ENCODE measurements at regions not wholly inside any gene's neighbourhood (a gene's known extent, or its start where the extent isn't known, plus 50 kb on each side); places are given as distances from the start of the nearest gene placed in this dataset.
A peak's percentile ranks its signal among the peaks of the same experiment; 100 is the strongest.

DNA sequence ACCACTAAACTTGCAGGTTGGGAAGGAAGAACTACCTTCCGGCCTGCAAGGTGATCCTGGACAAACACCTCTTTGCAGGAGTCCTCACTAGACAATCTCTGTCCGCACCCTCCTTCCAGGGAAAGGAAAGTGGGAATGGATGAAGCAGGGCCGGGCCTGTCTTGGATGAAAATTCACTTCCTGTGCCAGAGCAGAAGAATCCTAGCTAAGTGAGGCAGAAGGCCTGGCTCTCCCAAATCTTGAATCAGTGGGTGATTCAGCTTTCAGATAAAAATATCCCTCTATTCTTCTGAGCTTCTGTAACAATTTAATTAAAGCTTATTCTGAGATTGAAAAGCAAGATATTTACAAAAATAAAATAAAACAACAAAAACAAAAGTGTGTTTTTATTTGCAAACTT is 281.9 kb upstream of the TLE4 start:
- no peak for DNase-seq

DNA sequence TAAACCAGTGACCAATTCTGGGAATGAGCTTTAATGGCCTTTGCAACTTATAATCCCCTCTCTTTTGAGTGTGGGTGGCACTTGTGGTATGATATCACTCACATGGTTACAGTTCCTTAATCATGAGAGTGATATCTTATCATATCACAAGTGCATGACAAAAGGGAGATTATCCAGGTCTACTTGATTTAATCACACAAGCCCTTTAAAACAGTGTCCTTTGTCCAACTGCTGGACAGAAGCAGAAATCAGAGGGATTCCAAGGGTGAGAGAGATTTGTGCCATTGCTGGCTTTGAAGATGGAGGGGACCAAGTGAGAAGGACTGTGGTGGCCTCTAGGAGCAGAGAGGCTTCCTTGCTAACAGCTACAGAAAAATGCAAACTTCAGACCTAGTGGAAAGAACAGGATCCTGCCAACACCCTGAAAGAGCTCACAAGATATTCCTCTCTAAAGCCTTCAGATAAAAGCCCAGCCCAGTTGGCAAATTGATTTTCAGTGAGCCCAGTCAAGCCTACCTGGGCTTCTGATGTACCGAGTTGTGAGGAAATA is 279.0 kb upstream of the TLE4 start:
- DNase-seq = no peak

DNA sequence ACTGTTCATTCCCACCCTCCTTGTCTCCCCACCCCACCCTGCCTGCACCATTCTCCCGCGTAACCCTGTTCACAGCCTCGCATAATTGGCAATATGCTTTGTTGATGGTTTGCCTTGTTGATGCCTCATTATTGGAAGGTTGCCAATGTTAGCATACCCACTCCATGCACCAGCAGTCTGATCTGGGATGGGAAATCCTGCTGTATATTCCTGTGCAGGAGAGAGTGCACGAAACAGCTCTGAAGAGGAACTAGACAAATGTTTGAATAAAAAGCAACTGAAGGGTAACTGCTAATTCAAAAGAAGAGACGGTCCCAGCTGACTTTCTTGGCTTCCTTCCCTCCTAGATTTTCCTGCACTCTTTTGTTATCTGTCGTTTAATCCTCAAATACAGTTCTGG is 271.7 kb upstream of the TLE4 start:
- no peak for DNase-seq

DNA sequence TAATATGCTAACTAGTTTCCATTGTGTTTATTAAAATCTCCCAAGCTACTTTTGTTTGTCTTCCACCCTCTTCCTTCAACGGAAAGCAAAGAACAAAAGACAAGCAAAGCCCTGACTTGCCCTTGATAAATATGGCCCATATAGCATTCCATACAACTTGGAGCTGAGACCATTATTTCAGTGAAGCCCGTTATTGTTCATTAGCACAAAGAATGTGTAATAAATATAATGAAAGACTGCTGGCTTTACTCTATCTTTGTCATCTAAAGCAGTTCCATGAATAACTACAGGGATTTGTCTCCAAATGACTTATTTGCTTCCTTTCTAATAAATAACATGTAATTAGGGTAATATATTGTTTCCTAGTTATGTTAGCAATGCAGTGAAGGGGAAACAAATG is 270.7 kb upstream of the TLE4 start:
- DNase-seq = no peak

DNA sequence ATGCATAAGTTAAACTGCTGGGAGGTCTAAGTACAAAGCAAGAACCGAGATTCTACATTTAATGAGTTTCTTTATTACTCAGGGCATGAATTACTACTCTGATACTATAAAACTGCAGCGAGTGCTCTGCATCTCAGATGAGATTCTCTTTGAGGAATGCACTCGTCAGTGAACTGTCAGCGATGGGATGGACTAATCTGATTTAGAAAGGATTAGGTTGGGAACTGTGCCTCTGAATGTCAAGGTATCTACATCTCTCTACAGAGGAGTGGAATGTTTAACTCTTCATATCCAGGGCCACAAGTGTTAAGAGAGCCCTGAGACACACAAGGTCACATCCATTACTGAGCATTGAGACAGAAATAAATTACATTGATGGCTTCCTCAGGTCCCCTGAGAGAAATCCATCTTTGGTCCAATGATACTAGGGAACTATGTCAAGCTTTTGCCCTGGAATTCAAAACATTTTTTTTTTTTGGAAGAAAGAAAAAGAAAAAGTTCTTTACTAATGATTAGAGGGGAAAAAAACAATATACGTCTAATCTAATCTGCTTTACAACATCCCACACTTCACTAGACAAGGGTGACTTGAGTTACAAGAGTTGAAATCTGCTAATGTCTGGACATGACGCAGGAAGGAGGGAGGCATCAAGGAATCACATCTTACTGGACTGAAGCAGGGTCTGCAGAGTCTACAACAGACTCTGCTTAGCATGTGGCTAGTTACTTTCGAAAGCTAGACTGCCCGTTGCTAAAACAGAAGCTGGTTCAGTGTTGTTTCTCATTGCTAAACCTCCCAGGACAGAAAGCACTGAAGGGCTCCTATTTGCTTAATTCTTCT is 270.0 kb upstream of the TLE4 start:
- no peak for DNase-seq

DNA sequence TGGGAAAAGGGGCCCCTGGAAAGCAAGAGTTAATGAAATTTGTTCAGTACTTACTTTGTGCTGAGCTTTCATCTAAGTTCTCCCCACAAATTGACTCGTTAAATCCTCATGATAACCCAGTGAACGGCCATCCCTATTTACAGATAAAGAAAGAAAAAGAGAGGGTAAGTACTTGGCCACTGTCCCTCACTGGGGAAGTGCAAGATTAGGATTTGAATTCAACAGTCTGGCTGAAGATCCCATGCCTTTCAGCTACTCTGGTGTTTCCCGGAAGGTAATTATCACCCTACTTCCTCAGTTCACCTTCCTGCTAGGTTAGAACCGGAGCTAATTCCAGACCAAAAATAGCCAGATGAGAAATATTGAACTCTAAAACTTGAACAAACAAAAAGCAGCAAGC is 269.2 kb upstream of the TLE4 start:
- DNase-seq = no peak

DNA sequence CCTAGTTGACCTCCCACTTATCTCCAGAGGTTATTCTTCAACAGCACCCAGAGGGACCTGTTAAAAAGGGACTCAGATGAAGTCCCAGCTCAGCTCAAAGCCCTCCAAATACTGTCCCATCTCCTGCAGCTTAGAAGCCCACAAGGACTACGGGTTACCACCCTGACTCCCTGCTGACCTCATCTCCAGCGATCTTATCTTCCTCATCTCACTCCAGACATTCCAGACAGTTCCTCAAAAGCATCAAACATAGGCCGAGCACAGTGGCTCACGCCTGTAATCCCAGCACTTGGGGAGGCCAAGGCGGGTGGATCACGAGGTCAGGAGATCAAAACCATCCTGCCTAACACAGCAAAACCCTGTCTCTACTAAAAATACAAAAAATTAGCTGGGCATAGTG is 263.8 kb upstream of the TLE4 start:
- DNase-seq = no peak

DNA sequence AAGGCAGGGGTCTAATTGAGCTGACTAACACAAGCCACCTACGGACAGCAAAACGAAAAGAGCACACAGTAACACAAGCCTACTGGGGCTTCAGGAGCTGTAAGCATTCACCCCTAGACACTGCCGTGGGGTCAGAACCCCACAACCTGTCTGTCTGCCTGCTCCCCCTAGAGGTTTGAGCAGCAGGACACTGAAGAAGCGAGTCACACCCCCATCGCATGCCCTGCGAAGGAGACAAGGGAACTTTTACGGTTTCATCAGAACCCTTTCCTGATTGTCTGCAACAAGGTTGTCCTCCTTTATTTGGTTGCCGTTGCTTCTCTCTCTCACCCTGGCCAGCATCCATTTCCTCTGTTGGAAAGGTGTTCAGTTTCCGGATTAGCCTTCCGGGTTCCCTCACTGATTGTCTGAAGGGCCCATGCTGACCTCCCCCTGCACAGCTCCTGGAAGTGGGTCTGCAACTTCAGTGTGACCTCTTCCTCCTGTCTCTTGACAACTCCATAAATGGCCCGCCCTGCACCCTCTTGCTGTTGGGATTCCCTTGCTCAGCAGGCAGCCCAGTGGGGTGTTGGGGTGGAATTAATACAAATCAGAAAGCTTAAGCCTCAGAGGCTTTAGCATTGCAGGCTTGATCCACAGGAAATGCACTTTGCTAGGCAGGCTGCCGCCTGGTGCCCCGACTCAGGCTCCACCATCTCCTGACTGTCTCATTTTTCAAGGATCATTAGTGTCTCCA is 258.9 kb upstream of the TLE4 start:
- no peak for DNase-seq

DNA sequence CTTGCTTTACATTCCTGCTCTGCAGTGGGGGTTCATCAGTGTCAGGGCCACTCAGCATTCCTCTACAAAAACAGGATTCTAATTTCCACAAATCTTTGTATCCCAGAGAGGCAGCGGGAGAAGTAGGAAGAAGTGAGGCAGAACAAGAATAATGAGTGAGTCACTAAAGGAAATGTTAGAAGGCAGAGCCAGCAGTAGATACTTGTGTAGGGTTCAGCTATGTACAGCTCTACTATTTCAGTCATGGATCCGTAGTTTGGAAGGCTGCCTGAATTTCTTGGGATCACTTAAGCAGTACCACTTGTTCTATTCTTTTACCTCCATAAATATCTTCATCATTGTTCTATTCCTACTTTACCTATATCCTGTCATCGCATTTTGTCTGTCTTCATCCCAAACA is 246.3 kb upstream of the TLE4 start:
- no peak for DNase-seq

DNA sequence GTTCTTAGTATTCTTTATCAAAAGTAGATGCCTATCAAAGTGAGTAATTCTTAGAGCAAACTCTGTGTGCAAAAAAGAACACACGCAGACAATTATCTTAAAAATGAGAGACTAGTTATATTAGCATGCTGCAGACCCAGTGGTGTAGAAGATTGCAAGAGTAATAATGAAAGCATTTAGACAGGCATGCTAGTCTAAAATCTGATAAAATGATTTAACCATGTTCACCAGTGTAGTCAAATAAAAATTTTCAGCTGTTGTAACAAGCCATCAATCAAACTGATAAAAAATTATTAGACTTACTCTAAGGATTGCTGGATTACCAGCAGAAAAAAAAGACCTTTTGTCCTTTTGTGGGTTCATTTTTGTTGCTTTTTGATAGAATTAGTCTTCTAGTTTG is 241.9 kb upstream of the TLE4 start:
- DNase-seq = no peak

DNA sequence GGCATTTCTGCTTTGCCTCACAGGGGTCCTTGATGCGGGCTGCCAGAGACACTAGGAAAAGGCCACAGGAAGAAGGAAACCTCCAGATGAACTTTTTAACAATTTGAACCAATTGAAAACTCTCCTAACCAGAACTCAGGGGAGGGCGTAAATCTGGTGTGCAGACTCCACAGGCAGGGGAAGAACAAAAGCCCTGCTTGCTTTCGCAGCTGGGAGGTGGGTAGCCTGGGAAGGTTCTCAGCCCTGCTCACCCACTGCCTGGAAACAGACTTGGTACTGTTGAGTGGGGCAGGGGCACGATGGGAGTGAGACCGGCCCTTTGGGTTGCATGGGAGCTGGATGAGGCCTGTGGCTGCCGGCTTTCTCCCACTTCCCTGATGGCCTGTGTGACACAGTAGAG is 237.8 kb upstream of the TLE4 start:
- no peak for DNase-seq

DNA sequence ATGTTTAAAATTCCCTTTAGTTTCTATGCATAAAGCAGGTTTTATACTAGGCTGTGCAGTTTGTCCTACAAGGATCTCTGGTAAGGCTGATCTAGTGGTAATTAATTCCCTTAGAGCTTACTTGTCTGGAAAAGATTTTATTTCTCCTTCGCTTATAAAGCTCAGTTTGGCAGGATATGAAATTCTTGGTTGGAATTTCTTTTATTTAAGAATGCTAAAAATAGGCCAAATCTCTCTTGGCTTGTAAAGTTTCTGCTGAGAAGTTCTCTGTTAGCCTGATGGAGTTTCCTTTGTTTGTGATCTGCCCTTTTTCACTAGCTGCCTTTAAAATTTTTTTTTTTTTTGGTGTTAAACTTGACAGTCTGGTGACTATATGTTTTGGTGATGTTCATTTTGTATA is 237.1 kb upstream of the TLE4 start:
- DNase-seq = no peak

DNA sequence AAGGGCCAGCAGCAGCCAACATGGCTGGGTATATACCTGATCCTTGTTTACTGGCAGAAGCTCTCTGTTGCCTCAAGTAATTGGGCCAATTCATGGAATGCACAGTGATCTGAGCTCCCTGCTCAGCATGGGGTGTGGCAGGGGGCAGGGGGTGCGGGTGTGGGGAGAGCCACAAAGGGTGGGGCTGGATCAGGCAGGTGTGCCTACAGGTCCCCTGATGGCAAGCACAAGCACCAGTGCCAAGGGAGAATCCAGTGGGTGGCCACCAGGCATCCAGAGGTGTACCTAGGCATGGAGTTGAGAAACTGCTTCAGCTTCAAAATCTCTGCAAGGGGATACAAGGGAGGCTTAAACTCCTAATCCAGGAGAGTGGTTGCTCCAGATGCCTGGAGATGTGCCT is 235.8 kb upstream of the TLE4 start:
- DNase-seq = no peak

DNA sequence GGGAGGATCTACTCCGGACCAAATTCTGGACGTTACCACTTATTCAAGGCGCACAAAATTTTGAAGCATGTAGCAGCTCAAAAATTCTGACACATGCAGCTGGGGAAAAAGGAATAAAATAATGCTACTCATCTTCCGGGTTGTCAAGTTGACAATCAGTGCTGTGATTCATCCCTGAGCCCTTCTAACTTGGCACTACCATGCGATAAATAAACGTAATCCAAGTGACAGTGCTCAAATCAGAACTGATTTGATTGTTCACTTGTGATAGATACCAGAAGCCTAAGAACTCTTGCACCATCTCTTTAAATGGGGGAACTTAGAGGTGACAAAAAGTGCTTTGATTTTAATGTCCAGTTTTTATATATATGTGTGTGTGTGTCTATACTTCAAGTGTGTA is 230.2 kb upstream of the TLE4 start:
- DNase-seq = no peak

DNA sequence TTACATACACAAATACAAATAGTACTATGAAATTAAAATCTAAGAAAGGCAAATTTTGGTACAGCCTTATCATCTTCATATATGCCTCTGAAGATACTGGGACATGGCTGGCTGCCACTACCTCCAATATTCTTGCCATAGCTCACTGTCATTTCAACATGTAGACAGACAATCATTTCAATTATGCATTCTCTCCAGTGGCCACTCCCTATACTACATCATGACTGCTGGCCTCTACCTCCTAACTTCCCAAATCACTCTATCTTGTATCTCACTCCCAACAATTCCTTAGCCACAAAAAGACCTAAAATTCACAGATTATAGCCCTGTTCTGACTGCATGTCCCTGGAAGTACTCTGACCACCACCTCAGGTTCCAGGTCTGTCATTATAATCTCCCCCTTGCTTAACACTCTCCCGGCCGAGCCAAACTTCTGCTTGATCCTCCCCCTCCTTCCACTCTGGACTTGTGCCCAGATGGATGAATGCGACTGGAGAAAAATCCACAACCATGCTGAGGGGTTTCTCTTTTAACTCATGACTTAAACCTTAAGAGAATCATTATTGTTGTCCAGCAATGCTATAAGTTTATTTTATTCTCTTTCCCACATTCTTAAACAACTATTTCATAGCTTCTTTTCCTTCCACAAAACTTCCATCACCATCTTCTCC is 225.3 kb upstream of the TLE4 start:
- DNase-seq = no peak

DNA sequence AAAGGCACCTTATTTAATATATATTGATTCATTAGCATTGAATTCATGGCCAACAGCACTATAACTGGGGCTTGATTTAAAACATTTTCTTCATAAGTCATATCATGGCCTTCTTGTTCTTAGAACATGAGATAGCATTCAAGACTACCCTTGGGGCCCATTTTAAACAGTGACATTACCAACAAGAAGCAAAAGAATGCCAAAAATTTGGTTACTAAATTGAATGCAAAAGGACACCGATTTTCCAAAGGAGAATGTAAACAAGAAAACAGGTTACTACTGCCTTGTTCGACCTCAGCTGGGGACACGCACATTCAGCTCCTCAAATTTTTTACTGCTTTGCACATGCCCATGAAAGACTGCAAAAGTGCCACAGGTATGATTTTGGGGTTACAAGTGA is 219.4 kb upstream of the TLE4 start:
- no peak for DNase-seq

DNA sequence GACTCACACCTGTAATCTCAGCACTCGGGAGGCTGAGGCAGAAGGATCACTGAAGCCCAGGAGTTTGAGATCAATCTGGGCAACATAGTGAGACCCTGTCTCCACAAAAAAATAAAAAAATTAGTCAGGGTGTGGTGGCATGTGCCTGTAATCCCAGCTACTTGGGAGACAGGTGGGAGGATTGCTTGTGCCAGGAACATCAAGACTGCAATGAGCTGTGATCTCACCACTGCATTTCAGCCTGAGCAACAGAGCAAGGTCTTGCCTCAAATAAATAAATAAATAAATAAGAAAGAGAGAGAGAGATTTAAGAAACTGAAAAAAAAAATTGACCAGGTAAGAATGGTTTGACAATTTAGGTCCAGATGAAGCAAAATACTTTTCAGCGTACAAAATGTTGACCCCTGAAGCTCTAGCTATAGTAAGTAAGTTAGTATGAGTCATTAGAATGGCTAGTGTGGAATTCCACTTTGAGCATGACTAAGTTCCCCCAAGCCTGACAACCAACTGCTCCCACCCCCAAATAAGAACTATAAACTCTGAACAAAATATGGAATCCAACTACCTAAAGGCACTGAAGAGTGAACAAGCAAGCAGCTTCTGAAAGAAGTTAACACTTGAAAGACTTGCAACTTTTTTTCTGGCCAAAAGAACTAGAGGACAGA is 217.8 kb upstream of the TLE4 start:
- DNase-seq = no peak

DNA sequence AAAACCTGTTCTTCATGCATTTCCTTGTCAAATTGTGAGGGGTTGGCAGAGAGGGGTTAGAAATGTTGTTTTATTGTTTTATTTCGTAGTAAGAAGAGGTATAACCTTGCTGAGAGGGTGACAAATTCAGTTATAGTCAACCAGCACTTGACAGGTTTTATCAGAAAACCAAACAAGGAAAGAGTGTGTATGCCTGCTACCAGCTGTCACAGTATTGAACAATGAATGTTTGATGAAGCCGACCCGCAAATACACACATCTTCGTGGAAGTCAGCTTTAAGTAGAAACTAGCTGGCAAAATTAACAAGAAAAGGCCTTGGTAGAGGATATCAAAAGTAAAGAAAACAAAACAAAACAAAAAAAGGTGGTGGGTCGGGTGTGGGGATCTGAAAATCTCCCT is 214.6 kb upstream of the TLE4 start:
- no peak for DNase-seq

DNA sequence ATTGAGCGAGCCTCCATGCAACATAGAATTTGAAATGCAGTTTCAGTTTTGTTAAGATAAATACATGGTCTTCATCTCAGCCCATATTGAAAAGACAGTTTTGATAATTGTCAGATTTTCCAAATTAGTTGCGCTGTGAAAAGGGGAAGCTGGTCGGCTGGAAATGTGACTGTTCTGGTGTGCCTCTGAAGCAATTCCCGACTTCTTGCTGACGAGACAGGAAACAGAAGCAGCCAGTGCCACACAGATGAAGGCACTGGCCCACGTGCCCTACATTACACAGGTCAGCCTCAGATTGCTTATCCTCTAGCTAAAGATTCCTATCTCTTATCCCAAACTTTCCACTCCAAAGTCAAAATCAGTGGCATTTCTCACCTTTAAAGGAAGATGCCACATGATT is 214.1 kb upstream of the TLE4 start:
- peak; percentile 82 for DNase-seq

DNA sequence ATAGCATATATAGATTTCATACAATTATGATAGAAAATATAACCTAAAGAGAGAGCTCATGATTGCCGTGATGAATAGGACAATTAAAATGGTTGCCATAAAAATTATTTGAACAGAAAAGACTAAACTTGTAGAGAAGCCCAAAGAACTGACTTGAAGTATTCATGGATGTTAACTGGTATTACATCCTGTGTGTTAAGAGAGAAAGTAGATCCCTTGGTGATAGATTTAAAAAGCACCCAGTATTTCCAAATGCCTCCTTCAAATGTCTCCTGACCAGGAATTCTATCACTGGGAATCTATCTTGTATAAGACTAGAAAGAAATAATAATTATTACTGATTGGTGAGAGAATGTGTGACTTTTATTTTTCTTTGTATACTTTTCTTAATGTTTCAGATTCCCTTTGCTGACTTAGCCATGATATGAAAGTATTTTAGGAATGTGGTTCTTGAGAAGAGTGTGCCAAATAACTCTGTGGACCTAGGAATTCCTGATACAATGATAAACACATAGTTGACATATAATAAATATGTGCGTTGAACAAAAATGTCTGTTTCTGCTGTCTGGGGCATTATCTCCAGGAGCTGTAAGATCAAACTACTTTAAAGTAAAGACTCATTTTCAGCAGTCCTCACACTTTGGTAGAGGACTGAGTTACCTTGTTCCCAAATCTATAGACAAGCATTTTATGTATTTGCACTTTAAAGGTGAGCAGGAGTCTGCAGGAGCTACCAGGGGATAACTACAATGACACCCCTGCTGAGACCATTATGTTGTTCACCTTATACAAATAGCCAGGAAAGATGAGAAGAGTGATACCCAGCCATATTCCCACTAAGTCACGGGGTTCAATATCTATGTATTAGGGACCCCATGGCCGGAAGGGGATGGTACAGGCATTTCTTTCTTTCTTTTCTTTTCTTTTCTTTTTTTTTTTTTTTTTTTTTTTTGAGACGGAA is 211.1 kb upstream of the TLE4 start:
- DNase-seq = no peak

DNA sequence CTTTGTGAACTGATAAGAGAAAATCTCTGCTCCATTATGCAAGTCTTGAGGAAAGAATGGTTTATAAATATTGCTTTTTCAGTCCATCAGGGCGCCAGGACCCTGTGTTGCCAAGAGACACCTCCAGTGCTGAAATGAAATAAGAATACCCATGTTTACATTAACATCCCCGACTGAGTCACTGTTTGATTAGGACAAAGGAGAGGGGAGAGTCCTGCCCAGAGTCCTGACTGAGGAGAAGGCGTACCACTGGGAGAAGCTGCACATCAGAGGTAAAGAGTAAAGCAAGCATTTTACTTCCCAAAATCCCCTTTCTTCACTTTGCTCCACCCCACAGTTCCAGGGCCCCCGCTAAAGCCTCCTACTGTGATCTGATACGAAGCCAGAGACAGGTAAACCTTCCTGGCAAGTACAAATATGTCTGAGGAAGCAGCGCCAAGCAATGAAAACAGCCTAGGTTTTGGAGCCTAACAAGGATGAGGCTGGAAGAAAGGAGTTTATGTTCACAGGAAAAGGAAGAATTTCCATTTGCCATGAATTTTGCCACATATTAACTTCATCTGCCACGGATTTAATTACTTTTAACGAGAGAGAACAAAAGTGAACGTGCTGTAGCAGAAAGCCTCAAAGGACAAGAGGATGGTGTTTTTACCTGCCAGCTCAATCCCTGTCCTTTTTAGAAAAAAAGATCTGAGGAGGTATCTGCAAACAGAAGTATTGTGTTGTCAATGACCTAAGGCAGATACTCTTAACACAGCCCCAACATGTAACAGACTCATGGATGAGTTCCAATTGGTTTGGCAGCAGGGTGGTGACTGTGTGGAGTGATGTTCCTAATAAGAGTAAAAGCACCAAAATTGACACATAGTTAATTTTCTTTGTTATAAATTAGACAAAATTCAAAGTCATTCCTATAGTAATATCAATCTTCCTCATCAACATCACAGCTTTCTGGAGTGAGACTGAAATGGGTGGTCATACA is 209.4 kb upstream of the TLE4 start:
- no peak for DNase-seq

Measured in inflammatory macrophage treated with lipopolysaccharide for 4 hours (primary cell).